Left lung (tissue), 4 donors: ENCODE measurements at regions not wholly inside any gene's neighbourhood (a gene's known extent, or its start where the extent isn't known, plus 50 kb on each side); places are given as distances from the start of the nearest gene placed in this dataset.

Experiments used
- ATAC-seq: fragments of 200-7000 bp; cut with Tn5 transposase; one replicate; pipeline ENCODE4 v1.9.1; 2020; ENCODE audit warnings: moderate library complexity
- DNase-seq, 4 donors: peaks; one replicate each; pipeline ENCODE4 v3.0.0-alpha.2; 2013 to 2020
- H3K27ac ChIP-seq, 2 donors: fragments of 200-600 bp; sonication (generic) in 1 of 2; one replicate each; pipeline versions ENCODE4 v1.5.0 to v1.8.0; 2020 to 2021
- H3K27me3 ChIP-seq, 2 donors: fragments of 200-600 bp; sonication (generic) in 1 of 2; one replicate each; pipeline versions ENCODE4 v1.5.0 to v1.8.0; 2020 to 2021
- H3K36me3 ChIP-seq, 2 donors: fragments of 200-600 bp; sonication (generic) in 1 of 2; one replicate each; pipeline versions ENCODE4 v1.5.0 to v1.8.0; 2020 to 2021
- H3K4me1 ChIP-seq, 2 donors: fragments of 200-600 bp; one replicate each; pipeline ENCODE4 v1.8.0; 2021
- H3K4me3 ChIP-seq, 2 donors: fragments of 200-600 bp; sonication (generic) in 1 of 2; one replicate each; pipeline versions ENCODE4 v1.5.0 to v1.8.0; 2020 to 2021; ENCODE audit warnings: mild to moderate bottlenecking in 1 of 2
- H3K9me3 ChIP-seq, 2 donors: fragments of 200-600 bp; sonication (generic) in 1 of 2; one replicate each; pipeline versions ENCODE4 v1.5.0 to v1.8.0; 2020 to 2021
- intact Hi-C, 2 donors: fragments of 100-400 bp; cut with DNase I; formaldehyde crosslinking; loops; one replicate each; pipeline versions ENCODE4 v1.11.2 to v1.14.2; 2022
- TF ChIP-seq, protein P1 (sequence below), 2 donors: fragments of 200-600 bp; sonication (generic) in 1 of 2; IDR thresholded peaks; one replicate each; pipeline versions ENCODE4 v1.5.0 to v1.8.0; 2021; ENCODE audit warnings: antibody characterized with exemption in 2 of 2
- donor health status: DM: no; HTN: yes; CAD: no.
- donor health status: DM: no; HTN: no; CAD: no.

DNA sequence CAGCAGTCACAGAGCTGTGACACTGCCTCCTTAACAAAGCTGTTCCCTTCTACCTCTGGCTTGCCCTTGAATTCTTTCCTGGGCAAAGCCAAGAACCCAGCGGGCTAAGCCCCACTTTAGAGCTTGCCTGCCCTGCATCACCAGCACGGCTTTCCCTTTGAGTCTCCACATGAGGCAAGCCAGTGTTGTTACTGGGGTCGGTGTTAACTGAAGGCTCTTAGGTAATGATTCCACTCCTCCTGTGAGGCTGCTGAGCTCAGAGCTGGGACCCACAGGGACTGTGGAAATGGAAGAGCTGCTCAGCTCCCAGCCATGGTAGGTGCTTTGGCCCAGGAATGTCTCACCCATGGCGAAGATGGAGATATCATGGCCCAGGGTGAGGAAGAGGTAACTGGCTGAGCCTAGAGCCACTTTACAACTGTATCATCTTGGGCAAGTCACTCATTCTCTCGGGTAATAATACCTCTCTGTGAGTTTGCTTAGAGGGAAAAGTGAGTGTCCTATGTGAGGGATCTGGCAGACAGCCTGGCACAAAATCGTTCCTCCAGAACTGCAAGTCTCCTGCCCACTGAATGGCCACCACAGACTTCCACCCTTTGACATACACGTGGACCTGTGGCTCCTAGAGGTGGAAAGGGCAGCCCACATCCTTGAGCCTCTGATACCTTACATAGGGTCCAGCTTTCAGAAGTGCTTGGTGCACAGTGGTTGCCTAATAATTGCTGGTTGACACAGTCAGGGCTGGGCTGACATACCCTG lies 654.1 kb downstream of the PTPRU start:
- H3K27ac ChIP-seq, result no peak overlapping the region
- ATAC-seq, result no peak
- peaks cover 0 to 41% of the 10 kb centered on the region in 2 donors for H3K27me3 ChIP-seq
- H3K4me1 ChIP-seq, result no peaks in the 10 kb centered on the region
- no peak for DNase-seq
- no peaks in the 10 kb centered on the region for H3K36me3 ChIP-seq
- TF ChIP-seq, protein P1, sequence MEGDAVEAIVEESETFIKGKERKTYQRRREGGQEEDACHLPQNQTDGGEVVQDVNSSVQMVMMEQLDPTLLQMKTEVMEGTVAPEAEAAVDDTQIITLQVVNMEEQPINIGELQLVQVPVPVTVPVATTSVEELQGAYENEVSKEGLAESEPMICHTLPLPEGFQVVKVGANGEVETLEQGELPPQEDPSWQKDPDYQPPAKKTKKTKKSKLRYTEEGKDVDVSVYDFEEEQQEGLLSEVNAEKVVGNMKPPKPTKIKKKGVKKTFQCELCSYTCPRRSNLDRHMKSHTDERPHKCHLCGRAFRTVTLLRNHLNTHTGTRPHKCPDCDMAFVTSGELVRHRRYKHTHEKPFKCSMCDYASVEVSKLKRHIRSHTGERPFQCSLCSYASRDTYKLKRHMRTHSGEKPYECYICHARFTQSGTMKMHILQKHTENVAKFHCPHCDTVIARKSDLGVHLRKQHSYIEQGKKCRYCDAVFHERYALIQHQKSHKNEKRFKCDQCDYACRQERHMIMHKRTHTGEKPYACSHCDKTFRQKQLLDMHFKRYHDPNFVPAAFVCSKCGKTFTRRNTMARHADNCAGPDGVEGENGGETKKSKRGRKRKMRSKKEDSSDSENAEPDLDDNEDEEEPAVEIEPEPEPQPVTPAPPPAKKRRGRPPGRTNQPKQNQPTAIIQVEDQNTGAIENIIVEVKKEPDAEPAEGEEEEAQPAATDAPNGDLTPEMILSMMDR (IDR thresholded peaks at IDR 0.05), result no peak
- H3K4me3 ChIP-seq, result no peak overlapping the region
- intact Hi-C loops, result no loop called here
- H3K9me3 ChIP-seq, result no peaks in the 10 kb centered on the region

DNA sequence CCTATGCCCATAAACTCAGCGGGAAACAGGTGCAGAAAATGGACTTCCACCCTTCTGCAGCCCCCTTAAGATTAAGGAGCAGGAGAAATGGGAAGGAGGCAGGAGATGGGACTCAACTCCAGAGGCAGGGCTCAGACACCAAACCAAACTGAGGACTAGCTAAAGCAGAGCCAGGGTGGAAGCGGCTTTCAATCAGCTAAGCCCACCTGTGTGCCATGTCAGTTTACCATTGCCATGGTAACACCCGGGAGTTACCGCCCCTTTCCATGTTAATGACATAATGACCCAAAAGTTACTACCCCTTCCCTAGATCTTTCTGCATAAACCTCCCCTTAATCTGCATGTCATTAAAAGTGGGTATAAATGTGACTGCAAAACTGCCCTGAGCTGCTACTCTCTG lies 653.5 kb downstream of the PTPRU start:
- intact Hi-C loops, result no loop called here
- peaks cover 0 to 40% of the 10 kb centered on the region in 2 donors for H3K27me3 ChIP-seq
- no peaks in the 10 kb centered on the region for H3K36me3 ChIP-seq
- DNase-seq (no peak), ATAC-seq (no peak)
- no peaks in the 10 kb centered on the region for H3K4me1 ChIP-seq
- H3K9me3 ChIP-seq, result no peaks in the 10 kb centered on the region
- TF ChIP-seq, protein P1 (IDR thresholded peaks at IDR 0.05), result no peak
- no peak overlapping the region for H3K27ac ChIP-seq
- no peak overlapping the region for H3K4me3 ChIP-seq

DNA sequence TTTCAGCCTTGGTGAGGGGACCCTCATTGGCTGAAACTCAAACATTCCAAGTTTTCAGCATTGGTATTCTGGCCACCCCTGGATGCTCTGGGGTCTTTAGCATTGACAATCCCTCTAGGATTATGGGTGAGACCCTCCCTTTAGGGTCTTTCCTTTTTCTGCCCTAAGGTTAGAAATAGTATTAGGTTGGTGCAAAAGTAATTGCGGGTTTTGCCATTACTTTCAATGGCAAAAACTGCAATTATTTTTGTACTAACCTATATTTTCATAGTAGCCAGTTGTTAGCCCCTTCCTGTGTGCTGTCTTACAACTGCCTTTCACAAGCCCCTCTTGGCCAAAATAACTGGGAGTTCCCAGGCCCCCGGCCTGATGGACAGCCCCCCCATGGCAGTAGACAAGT lies 648.4 kb downstream of the PTPRU start:
- no peak overlapping the region for H3K27ac ChIP-seq
- no peaks in the 10 kb centered on the region for H3K9me3 ChIP-seq
- intact Hi-C loops, result no loop called here
- no peak overlapping the region for H3K4me3 ChIP-seq
- TF ChIP-seq, protein P1 (IDR thresholded peaks at IDR 0.05), result no peak
- ATAC-seq (no peak), DNase-seq (no peak)
- peaks cover 0 to 14% of the 10 kb centered on the region in 2 donors for H3K27me3 ChIP-seq
- no peaks in the 10 kb centered on the region for H3K36me3 ChIP-seq
- no peaks in the 10 kb centered on the region for H3K4me1 ChIP-seq

DNA sequence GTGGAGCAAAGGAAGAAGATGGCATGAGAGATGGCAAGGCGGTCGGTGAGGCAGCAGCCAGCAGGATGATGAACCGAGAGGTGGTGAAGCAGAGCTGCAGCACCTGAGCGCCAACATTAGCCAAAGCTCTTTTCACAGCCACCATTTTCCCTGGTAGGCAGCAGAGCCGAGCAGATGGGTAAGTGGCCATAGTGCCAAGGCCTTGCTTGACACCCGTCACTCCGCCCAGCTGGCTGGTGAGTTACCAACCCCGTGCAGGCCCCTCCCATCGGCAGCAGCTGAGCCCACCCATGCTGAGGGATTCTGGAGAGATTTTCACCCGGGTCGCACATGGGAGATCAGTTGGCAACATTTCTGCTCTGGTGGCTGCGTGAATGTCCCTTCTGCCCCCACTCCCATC lies 647.7 kb downstream of the PTPRU start:
- Histone ChIP-seq H3K4me1 (no peaks in the 10 kb centered on the region), H3K27me3 (peaks cover 0 to 18% of the 10 kb centered on the region in 2 donors), H3K36me3 (no peaks in the 10 kb centered on the region), H3K9me3 (no peaks in the 10 kb centered on the region), H3K27ac (no peak overlapping the region), H3K4me3 (no peak overlapping the region)
- ATAC-seq (no peak), DNase-seq (no peak)
- intact Hi-C loops, result no loop called here
- TF ChIP-seq, protein P1 (IDR thresholded peaks at IDR 0.05), result no peak

DNA sequence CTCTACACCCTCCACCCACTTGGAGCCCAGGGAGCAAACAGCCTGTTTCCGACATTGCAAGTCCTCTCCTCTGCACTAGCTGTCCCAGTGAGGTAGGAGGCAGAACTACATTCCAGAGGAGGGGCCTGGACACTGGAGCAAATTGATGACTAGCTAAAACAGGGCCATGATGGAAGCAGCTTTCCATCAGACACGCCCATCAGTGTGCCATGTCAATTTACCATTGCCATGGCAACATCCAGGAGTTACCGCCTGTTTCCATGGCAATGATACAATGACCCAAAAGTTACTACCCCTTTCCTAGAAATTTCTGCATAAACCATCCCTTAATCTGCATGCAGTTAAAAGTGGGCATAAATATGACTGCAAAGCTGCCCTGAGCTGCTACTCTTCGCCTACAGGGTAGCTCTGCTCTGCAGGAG lies 647.1 kb downstream of the PTPRU start:
- no peak for ATAC-seq
- Histone ChIP-seq H3K27me3 (peaks cover 0 to 20% of the 10 kb centered on the region in 2 donors), H3K27ac (no peak overlapping the region), H3K9me3 (no peaks in the 10 kb centered on the region), H3K4me3 (no peak overlapping the region), H3K36me3 (no peaks in the 10 kb centered on the region), H3K4me1 (no peaks in the 10 kb centered on the region)
- intact Hi-C loops, result no loop called here
- TF ChIP-seq, protein P1 (IDR thresholded peaks at IDR 0.05), result no peak
- DNase-seq, result no peak
